ENCODE measurements at regions not wholly inside any gene's neighbourhood (a gene's known extent, or its start where the extent isn't known, plus 50 kb on each side); places are given as distances from the start of the nearest gene placed in this dataset.

DNA sequence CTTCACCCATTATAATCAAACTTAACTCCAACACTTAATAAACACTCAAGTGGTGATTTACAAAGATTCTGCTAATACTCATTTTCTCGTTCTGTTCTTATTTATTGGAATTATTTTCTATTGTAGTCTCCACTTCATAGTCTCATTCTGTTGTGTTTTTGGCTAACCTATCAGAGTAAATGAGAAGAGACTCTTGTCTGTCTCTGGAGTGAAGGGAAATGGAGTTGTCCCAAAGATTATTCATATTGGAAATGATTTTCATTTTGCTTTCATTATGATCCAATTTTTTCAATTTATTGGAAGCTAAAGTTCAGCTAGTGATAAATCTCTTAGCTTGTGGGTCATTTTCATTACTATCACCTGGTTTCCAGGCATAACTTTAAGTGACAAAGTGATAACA, 454.9 kb upstream of the JAG1 start:
- H3K4me2 ChIP-seq (ENCODE audit: control insufficient read depth, insufficient read depth), result no peak overlapping the region
- ChIA-PET SMC1A (ENCODE audit: uncharacterized antibody, unreplicated experiment) (interaction anchor here (0.7 to 1.1 kb wide), 2 partner anchors 9 to 480 kb away, joined by 3 to 4 read pairs; no protein-coding TSS in a partner anchor), CTCF (interaction anchor here (0.9 to 1.0 kb wide), 2 partner anchors 14 to 50 kb away, joined by 3 read pairs; no protein-coding TSS in a partner anchor), RAD21 (ENCODE audit: unreplicated experiment) (no interaction called here), POLR2A (interaction anchor here (0.7 kb wide), 1 partner anchor 18 kb away, joined by 3 read pairs; no protein-coding TSS in a partner anchor)
- 16% methylated on average over 1 of the region's 1 CpG for WGBS (ENCODE audit: insufficient coverage, insufficient replicate concordance, low lambda C conversion rate, missing lambda C conversion rate)
- no peak for FAIRE-seq
- H4K20me1 ChIP-seq (ENCODE audit: control insufficient read depth, insufficient read depth), result no peaks in the 10 kb centered on the region
- H3K27me3 ChIP-seq (replicated peaks in 1 of 2; ENCODE audit: control insufficient read depth in 2 of 2, insufficient read depth in 2 of 2, low read length in 1 of 2), result no peaks in the 10 kb centered on the region
- H3K4me1 ChIP-seq (ENCODE audit: control insufficient read depth, insufficient read depth, low read length), result no peaks in the 10 kb centered on the region
- in situ Hi-C loops (cut with MboI), result no loop called here
- intact Hi-C loops (cut with micrococcal nuclease; ENCODE audit: unreplicated experiment), result loop anchor here (10.0 kb wide), 1 partner anchor 454 kb away; the partner anchor contains the start of gene JAG1
- no peak for DNase-seq (ENCODE audit: low read depth, low spot score)
- BruUV-seq (replicated peaks), result no TSS peak
- H3K79me2 ChIP-seq (ENCODE audit: control insufficient read depth, insufficient read depth, low read length), result no peaks in the 10 kb centered on the region
- ATAC-seq, result no peak
- TF ChIP-seq PAX8 (IDR thresholded peaks at IDR 0.05) (no peak), NR2C2 (IDR thresholded peaks at IDR 0.05; ENCODE audit: borderline replicate concordance, control insufficient read depth, insufficient read length, low read depth) (no peak), ZSCAN29 (IDR thresholded peaks at IDR 0.05) (no peak), CHD1 (IDR thresholded peaks at IDR 0.05; ENCODE audit: low read depth, low read length) (no peak), SUPT20H (IDR thresholded peaks at IDR 0.05; ENCODE audit: borderline replicate concordance, control insufficient read depth, low read depth, low read length) (no peak), JUNB (IDR thresholded peaks at IDR 0.05) (no peak), GABPA (IDR thresholded peaks at IDR 0.05; ENCODE audit: low read depth) (no peak), YY1 (IDR thresholded peaks at IDR 0.05; ENCODE audit: low read depth, low read length) (no peak), HDAC6 (IDR thresholded peaks at IDR 0.05; ENCODE audit: unreplicated experiment) (no peak), IRF4 (IDR thresholded peaks at IDR 0.05; ENCODE audit: low read depth, low read length) (no peak), KDM1A (IDR thresholded peaks at IDR 0.05; ENCODE audit: borderline replicate concordance) (no peak), NFXL1 (IDR thresholded peaks at IDR 0.05; ENCODE audit: borderline replicate concordance) (no peak)
- TF ChIP-seq, protein P1, sequence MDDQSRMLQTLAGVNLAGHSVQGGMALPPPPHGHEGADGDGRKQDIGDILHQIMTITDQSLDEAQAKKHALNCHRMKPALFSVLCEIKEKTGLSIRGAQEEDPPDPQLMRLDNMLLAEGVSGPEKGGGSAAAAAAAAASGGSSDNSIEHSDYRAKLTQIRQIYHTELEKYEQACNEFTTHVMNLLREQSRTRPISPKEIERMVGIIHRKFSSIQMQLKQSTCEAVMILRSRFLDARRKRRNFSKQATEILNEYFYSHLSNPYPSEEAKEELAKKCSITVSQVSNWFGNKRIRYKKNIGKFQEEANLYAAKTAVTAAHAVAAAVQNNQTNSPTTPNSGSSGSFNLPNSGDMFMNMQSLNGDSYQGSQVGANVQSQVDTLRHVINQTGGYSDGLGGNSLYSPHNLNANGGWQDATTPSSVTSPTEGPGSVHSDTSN (IDR thresholded peaks at IDR 0.05; ENCODE audit: insufficient replicate concordance, low read depth, low read length), result no peak
- TF ChIP-seq, protein P2, sequence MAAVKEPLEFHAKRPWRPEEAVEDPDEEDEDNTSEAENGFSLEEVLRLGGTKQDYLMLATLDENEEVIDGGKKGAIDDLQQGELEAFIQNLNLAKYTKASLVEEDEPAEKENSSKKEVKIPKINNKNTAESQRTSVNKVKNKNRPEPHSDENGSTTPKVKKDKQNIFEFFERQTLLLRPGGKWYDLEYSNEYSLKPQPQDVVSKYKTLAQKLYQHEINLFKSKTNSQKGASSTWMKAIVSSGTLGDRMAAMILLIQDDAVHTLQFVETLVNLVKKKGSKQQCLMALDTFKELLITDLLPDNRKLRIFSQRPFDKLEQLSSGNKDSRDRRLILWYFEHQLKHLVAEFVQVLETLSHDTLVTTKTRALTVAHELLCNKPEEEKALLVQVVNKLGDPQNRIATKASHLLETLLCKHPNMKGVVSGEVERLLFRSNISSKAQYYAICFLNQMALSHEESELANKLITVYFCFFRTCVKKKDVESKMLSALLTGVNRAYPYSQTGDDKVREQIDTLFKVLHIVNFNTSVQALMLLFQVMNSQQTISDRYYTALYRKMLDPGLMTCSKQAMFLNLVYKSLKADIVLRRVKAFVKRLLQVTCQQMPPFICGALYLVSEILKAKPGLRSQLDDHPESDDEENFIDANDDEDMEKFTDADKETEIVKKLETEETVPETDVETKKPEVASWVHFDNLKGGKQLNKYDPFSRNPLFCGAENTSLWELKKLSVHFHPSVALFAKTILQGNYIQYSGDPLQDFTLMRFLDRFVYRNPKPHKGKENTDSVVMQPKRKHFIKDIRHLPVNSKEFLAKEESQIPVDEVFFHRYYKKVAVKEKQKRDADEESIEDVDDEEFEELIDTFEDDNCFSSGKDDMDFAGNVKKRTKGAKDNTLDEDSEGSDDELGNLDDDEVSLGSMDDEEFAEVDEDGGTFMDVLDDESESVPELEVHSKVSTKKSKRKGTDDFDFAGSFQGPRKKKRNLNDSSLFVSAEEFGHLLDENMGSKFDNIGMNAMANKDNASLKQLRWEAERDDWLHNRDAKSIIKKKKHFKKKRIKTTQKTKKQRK (IDR thresholded peaks at IDR 0.05; ENCODE audit: low read depth, low read length), result no peak
- TF ChIP-seq, protein P3, sequence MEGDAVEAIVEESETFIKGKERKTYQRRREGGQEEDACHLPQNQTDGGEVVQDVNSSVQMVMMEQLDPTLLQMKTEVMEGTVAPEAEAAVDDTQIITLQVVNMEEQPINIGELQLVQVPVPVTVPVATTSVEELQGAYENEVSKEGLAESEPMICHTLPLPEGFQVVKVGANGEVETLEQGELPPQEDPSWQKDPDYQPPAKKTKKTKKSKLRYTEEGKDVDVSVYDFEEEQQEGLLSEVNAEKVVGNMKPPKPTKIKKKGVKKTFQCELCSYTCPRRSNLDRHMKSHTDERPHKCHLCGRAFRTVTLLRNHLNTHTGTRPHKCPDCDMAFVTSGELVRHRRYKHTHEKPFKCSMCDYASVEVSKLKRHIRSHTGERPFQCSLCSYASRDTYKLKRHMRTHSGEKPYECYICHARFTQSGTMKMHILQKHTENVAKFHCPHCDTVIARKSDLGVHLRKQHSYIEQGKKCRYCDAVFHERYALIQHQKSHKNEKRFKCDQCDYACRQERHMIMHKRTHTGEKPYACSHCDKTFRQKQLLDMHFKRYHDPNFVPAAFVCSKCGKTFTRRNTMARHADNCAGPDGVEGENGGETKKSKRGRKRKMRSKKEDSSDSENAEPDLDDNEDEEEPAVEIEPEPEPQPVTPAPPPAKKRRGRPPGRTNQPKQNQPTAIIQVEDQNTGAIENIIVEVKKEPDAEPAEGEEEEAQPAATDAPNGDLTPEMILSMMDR (IDR thresholded peaks at IDR 0.05 in 2 of 3, conservative IDR thresholded peaks at IDR 0.05 in 1 of 3; ENCODE audit: control insufficient read depth in 2 of 3, extremely low read depth in 1 of 3, insufficient read depth in 1 of 3, low read depth in 3 of 3, low read length in 3 of 3), result no peak
- no peak overlapping the region for H3K27ac ChIP-seq (ENCODE audit: control insufficient read depth, insufficient read depth)
- H2AFZ ChIP-seq (ENCODE audit: control insufficient read depth, low read depth, low read length), result no peak overlapping the region
- H3K36me3 ChIP-seq (ENCODE audit: control insufficient read depth in 2 of 2, insufficient read depth in 2 of 2, low read length in 1 of 2), result no peaks in the 10 kb centered on the region
- H3K4me3 ChIP-seq, result no peak overlapping the region
- H3K9me3 ChIP-seq (replicated peaks; ENCODE audit: control insufficient read depth, insufficient read depth, low read length), result no peaks in the 10 kb centered on the region
- H3K9ac ChIP-seq (ENCODE audit: control insufficient read depth, insufficient read depth, low read length), result no peak overlapping the region

Data from GM12878 (cell line).